ENCODE measurements at regions not wholly inside any gene's neighbourhood (a gene's known extent, or its start where the extent isn't known, plus 50 kb on each side); places are given as distances from the start of the nearest gene placed in this dataset.

- no peak for DNase-seq (ENCODE audit: low read depth in 2 of 2)
These were observed 51.7 kb upstream of the NFKBIA start for GRCh38 chr14:35456261-35456660.

GRCh38 chr14:35458442-35458841, 53.9 kb upstream of the NFKBIA start:
- DNase-seq (ENCODE audit: low read depth in 2 of 2) = no peak

- DNase-seq (ENCODE audit: low read depth in 2 of 2) = no peak
These were observed 55.2 kb upstream of the NFKBIA start for GRCh38 chr14:35459776-35460175.

- DNase-seq (ENCODE audit: low read depth in 2 of 2) = peak in 1 of 2 donors; percentile 22
These were observed 63.2 kb upstream of the INSM2 start for GRCh38 chr14:35470755-35471154.

- DNase-seq (ENCODE audit: low read depth in 2 of 2) = no peak
These were observed 62.2 kb upstream of the INSM2 start for GRCh38 chr14:35471803-35472202.

GRCh38 chr14:35474323-35474722, 59.6 kb upstream of the INSM2 start:
- DNase-seq (ENCODE audit: low read depth in 2 of 2) = no peak

- DNase-seq (ENCODE audit: low read depth in 2 of 2) = peak in 1 of 2 donors; percentile 24
These were observed 53.7 kb upstream of the INSM2 start for GRCh38 chr14:35480119-35480769.

- DNase-seq (ENCODE audit: low read depth in 2 of 2) = peak in 1 of 2 donors; percentile 64
These were observed 50.9 kb upstream of the INSM2 start for GRCh38 chr14:35482994-35483515.

Data from dermis microvascular lymphatic vessel endothelial cell (primary cell).